RWPE2 (cell line): ENCODE measurements at regions not wholly inside any gene's neighbourhood (a gene's known extent, or its start where the extent isn't known, plus 50 kb on each side); places are given as distances from the start of the nearest gene placed in this dataset.

Source experiments
- ATAC-seq: fragments of 200-7000 bp; cut with Tn5 transposase; 3 replicates; pipeline ENCODE4 v1.9.1; 2021; ENCODE audit warnings: low read depth
- DNase-seq: peaks from one replicate; pipeline ENCODE4 v3.0.0-alpha.2; 2020; ENCODE audit warnings: low spot score
- H3K27ac ChIP-seq: fragments of 450-650 bp; 2 replicates; pipeline ENCODE4 v1.5.1; 2017; ENCODE audit warnings: mild to moderate bottlenecking; ENCODE audit not compliant: poor library complexity, severe bottlenecking
- H3K27me3 ChIP-seq: fragments of 250-450 bp; sonication (Bioruptor Pico); 2 replicates; pipeline ENCODE4 v1.5.1; 2021; ENCODE audit warnings: mild to moderate bottlenecking, moderate library complexity; ENCODE audit not compliant: insufficient read depth, poor library complexity, severe bottlenecking
- H3K36me3 ChIP-seq: fragments of 250-450 bp; sonication (Bioruptor Pico); 2 replicates; pipeline ENCODE4 v1.5.1; 2020; ENCODE audit warnings: low read depth, mild to moderate bottlenecking, moderate library complexity
- H3K4me1 ChIP-seq: fragments of 250-450 bp; sonication (Bioruptor Pico); 2 replicates; pipeline ENCODE4 v1.5.1; 2021; ENCODE audit warnings: mild to moderate bottlenecking, moderate library complexity; ENCODE audit not compliant: insufficient read depth, poor library complexity, severe bottlenecking
- H3K4me3 ChIP-seq: fragments of 250-450 bp; sonication (Bioruptor Pico); 2 replicates; pipeline ENCODE4 v1.5.1; 2021; ENCODE audit warnings: mild to moderate bottlenecking, moderate library complexity; ENCODE audit not compliant: severe bottlenecking
- H3K9me3 ChIP-seq: fragments of 250-450 bp; sonication (Bioruptor Pico); 2 replicates; pipeline ENCODE4 v1.5.1; 2021; ENCODE audit warnings: mild to moderate bottlenecking, moderate library complexity; ENCODE audit not compliant: severe bottlenecking
- TF ChIP-seq, protein P1 (sequence below): fragments of 450-650 bp; IDR thresholded peaks from one replicate; pipeline ENCODE4 v1.5.1; 2017; ENCODE audit warnings: mild to moderate bottlenecking, moderate library complexity; ENCODE audit not compliant: poor library complexity, severe bottlenecking

DNA sequence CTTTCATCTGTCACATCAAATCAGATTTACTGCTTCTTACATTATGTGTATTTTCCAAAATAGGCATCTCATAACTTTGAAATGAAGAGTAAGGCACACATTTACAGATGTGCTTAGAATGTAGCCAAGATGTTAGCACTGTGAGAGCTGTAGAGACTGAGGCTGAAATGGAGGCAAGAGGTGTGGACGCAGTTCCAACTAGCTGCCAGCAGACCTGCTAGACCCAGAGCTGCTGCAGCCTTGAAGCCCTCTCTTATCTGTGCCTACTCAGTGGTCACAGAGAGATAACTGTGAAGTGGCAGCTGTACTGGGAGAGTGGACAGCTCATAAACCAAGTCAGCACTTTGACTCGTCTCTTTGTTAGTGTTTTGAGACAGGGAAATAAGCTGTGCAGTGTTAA lies 470.9 kb downstream of the CCER1 start:
- TF ChIP-seq, protein P1, sequence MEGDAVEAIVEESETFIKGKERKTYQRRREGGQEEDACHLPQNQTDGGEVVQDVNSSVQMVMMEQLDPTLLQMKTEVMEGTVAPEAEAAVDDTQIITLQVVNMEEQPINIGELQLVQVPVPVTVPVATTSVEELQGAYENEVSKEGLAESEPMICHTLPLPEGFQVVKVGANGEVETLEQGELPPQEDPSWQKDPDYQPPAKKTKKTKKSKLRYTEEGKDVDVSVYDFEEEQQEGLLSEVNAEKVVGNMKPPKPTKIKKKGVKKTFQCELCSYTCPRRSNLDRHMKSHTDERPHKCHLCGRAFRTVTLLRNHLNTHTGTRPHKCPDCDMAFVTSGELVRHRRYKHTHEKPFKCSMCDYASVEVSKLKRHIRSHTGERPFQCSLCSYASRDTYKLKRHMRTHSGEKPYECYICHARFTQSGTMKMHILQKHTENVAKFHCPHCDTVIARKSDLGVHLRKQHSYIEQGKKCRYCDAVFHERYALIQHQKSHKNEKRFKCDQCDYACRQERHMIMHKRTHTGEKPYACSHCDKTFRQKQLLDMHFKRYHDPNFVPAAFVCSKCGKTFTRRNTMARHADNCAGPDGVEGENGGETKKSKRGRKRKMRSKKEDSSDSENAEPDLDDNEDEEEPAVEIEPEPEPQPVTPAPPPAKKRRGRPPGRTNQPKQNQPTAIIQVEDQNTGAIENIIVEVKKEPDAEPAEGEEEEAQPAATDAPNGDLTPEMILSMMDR: no peak
- DNase-seq: no peak
- ATAC-seq: no peak
- Histone ChIP-seq H3K4me3 (no peak overlapping the region), H3K27ac (no peak overlapping the region), H3K27me3 (no peaks in the 10 kb centered on the region), H3K9me3 (no peaks in the 10 kb centered on the region), H3K4me1 (no peaks in the 10 kb centered on the region), H3K36me3 (no peaks in the 10 kb centered on the region)

DNA sequence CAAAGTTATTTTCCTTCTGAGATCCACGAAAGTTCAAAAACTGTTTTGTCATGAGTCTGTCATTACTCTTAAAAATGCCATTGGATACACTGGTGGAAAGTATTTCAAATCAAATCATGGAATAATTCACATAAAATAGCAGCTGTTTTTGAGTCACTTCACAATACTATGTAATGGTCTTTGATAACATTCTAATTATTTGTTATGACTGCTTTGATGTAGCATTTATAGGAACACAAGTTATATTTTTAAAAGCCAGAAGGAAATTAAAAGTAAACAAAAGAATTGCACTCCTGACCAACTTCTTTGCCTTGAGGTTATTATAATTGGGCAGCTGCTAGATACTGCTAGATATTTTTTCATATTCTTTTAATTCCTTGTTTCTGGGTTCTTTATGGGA lies 473.2 kb downstream of the CCER1 start:
- DNase-seq: no peak
- no peak overlapping the region for H3K27ac ChIP-seq
- no peaks in the 10 kb centered on the region for H3K27me3 ChIP-seq

DNA sequence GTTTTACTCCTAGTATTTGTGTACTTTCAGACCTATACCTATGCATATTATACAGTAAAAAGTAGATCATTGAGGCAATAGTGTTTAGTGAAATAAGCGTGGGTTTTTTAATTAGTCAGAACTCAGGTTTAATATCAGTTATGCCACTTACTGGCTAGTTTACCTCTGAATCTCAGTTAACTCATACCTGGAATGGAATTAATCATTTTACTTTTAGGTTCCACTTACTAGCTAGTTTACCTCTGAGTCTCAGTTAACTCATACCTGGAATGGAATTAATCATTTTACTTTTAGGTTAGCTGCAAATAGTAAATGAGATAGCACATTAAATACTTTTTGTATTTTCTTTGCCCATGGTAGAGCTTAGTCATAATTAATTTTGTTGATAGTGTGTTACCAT lies 475.7 kb downstream of the CCER1 start:
- H3K4me3 ChIP-seq: no peak overlapping the region
- H3K9me3 ChIP-seq: no peaks in the 10 kb centered on the region
- no peaks in the 10 kb centered on the region for H3K27me3 ChIP-seq
- no peaks in the 10 kb centered on the region for H3K4me1 ChIP-seq
- TF ChIP-seq, protein P1: no peak
- H3K36me3 ChIP-seq: no peaks in the 10 kb centered on the region
- no peak overlapping the region for H3K27ac ChIP-seq
- no peak for ATAC-seq
- no peak for DNase-seq

More for the DNA sequence above, 473.2 kb downstream of the CCER1 start:
- Histone ChIP-seq H3K9me3 (no peaks in the 10 kb centered on the region), H3K4me1 (no peaks in the 10 kb centered on the region), H3K4me3 (no peak overlapping the region), H3K36me3 (no peaks in the 10 kb centered on the region)
- no peak for ATAC-seq
- TF ChIP-seq, protein P1: no peak

DNA sequence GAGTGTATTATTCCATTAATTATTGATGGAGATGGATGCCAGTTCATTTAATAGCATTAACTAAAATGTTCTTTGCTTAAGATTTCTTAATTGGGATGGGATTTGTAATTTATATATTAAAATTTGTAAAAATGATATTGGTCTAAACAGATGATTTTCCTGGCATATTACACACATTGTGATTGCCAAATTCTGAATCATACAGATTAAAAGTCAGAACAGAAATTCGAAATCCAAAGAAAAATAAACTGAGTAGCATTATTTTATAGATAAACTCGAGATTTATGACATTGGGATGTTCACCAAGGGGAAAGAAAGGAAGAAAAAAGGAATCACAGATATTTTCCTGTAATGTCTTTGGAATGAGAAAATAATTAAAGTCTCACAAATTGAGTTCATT lies 481.1 kb downstream of the CCER1 start:
- TF ChIP-seq, protein P1: no peak
- Histone ChIP-seq H3K4me3 (no peak overlapping the region), H3K9me3 (no peaks in the 10 kb centered on the region), H3K27me3 (no peaks in the 10 kb centered on the region), H3K27ac (no peak overlapping the region), H3K4me1 (no peaks in the 10 kb centered on the region), H3K36me3 (no peaks in the 10 kb centered on the region)
- ATAC-seq (no peak), DNase-seq (no peak)

DNA sequence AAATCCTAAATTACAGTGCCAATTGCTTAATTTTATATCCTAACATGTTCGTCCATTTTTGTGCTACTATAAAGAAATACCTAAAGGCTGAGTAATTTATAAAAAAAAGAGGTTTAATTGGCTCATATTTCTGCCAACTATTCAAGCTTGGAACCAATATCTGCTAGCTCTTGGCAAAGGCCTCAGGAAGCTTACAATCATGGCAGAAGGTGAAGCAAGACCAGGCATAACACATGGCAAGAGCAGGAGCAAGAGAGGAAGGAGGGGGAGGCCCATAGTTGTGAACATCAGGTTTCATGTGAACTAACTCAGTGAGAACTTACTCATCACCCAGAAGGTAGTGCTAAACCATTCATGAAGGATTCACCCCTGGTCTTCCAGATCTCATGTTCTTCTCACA lies 494.3 kb downstream of the CCER1 start:
- no peak overlapping the region for H3K27ac ChIP-seq
- no peaks in the 10 kb centered on the region for H3K27me3 ChIP-seq
- ATAC-seq: no peak
- H3K4me1 ChIP-seq: no peaks in the 10 kb centered on the region
- H3K9me3 ChIP-seq: no peaks in the 10 kb centered on the region
- no peak overlapping the region for H3K4me3 ChIP-seq
- TF ChIP-seq, protein P1: no peak
- no peak for DNase-seq
- no peaks in the 10 kb centered on the region for H3K36me3 ChIP-seq
